IPS DF 19.7 (cell line): ENCODE measurements at regions not wholly inside any gene's neighbourhood (a gene's known extent, or its start where the extent isn't known, plus 50 kb on each side); places are given as distances from the start of the nearest gene placed in this dataset.
"Not testable (repeated sequence)": the region's sequence is repeated elsewhere in the genome, so short reads cannot be mapped to it uniquely, and the experiment has no call there.

ENCODE experiments used
- DNase-seq: peaks from one replicate; pipeline ENCODE4 v3.0.0-alpha.2; 2013; ENCODE audit warnings: low read depth, low spot score

DNA sequence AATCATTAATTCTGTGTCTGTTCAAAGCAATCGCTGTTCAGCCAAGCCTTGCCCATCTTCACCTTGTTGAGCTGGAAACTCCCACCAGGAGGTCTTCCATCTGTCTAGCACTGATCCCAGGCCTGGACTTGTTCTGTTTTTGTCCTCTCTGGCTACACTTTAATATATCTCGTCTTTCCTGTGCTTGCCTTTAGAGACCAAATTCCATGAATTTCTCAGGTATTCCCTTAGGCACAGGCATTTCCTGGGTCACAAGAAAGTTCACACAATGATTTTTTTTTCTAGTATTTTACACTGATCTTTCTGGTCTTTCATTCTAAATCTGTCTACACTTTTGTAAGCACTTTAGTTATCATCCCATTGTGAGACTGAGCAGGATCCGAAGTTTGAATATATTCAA is 116.4 kb upstream of the CCND2 start:
- DNase-seq = no peak

DNA sequence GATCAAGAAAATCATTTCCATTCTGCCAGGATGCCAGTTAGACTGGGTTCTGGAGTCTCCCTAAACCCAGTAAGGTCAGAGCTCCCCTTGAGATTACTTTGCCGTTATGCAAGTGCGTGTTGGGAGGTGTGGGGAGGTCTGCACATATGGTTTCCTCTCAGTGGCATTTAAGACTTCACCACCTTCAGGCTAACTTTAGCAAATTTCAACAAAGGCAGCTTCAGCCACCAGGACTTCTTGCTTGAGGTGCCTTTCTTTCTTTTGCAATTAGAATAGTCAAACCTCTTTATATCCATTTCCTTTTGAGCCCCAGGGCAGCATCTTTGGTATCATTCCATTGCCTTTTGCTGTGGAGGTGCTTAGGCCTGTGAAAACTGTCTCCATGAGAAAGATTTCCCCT is 117.2 kb upstream of the CCND2 start:
- DNase-seq = no peak

DNA sequence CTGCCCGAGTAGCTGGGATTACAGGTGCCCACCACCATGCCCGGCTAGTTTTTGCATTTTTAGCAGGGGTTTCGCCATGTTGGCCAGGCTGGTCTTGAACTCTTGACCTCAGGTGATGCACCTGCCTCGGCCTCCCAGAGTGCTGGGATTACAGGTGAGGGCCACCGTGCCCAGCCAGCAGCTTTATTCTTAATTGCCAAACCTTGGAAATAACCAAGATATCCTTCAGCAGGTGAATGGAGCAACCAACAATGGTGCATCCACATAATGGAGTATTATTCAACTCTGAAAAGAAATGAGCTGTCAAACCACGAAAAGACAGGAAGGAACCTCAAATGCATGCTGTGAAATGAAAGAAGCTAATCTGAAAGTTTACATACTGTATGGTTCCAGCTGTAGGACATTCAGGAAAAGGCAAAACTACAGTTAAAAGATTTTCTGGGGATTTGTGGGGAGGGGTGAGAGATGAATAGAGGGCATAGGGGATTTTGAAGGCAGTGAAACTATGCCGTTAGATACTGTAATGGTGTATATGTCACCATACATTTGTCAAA is 118.8 kb upstream of the CCND2 start:
- DNase-seq = no peak

DNA sequence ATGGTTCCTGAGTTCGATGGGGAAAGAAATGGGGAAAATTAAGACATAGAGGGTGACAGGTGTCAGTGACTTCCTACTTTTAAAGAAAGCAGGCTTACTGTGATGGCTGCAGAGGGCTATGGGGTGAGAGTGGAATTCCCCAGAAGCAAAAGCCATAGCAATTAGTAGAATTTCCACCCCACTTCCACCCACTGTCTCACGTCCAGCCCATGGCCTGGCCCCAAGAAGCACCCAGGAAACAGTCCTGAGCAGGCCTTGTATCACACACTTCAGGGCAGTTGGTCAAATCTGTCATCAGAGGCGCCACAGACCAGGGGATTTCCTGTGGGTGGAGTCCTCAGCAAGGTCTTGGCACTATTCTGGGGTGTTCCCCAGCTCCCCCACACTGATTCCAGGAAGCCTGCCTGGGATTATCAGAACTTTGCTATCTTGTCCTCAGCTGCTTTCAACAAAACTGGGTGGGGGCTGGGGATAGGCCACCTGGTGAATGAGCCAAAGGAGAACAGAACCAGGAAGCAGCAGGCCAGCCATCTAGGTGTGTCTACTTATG is 120.1 kb upstream of the CCND2 start:
- DNase-seq = no peak

DNA sequence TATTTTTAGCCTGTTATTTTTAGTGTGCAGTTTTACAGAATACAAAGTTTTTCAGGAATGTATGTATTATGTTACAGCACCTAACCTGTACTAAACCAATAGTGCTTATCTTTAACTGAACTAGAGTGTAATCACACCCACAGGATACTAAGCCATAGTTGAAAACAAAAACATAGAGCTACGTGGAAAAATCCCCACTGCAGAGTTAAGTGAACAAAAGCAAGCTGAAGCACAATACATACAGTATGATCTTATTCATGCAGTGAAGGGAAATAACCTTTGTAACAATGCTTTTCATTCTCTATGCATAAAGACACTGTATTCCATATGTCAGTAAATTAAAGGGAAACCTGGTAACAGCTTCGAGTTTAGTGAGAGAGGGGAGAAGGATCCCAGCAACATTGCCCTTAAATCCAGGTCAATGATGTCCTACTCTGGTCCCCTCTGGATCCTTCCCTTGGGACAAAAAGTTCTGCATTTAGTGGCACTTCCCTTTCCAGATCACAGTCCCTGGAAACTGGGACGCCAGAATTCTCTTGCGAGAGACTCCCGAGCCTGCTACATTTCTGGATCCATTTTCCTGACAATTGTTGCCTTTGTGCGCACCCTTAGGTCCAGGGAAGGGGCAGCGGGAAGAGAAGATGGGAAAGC is 121.3 kb upstream of the CCND2 start:
- DNase-seq = no peak

DNA sequence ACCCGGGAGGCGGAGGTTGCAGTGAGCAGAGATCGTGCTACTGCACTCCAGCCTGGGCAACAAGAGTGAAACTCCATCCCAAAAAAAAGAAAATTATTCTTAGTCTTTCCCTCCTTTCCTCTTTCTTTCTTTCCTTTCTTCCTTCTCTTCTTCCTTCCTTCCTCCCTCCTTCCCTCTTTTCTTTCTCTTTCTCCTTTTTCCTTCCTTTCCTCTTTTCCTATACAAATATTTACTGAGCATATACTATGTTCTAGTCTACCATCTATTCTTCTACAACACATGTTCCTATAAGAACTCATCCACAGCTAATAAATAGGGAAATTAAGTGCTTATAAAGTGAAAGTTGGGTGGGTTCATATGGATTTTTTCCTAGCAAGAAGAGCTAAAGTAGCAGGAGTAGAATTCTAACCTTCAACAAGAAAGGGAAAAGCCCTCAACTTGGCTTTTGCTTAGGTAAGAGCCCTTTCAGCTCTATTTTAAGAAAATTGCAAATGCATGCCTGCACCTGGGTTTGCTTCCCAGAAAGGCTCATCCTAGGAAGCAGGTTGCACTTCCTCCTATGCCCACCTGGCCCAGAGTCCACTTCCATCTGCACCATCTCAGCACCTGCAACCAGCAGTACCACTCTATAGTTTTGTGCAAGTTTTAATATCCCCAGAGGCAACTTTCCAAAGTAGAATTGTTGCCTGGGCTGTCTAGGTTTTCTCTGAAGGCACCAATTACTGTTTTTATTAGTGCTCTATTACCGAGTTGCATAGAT is 122.0 kb upstream of the CCND2 start:
- DNase-seq = no peak

DNA sequence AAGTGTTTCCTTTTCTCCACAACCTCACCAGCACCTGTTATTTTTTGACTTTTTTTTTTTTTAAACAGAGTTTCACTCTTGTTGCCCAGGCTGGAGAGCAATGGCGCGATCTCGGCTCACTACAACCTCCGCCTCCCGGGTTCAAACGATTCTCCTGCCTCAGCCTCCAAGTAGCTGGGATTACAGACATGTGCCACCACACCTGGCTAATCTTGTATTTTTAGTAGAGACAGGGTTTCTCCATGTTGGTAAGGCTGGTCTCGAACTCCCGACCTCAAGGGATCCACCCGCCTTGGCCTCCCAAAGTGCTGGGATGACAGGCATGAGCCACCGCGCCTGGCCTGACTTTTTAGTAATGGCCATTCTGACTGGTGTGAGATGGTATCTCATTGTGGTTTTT is 123.2 kb upstream of the CCND2 start:
- not testable (repeated sequence) for DNase-seq

DNA sequence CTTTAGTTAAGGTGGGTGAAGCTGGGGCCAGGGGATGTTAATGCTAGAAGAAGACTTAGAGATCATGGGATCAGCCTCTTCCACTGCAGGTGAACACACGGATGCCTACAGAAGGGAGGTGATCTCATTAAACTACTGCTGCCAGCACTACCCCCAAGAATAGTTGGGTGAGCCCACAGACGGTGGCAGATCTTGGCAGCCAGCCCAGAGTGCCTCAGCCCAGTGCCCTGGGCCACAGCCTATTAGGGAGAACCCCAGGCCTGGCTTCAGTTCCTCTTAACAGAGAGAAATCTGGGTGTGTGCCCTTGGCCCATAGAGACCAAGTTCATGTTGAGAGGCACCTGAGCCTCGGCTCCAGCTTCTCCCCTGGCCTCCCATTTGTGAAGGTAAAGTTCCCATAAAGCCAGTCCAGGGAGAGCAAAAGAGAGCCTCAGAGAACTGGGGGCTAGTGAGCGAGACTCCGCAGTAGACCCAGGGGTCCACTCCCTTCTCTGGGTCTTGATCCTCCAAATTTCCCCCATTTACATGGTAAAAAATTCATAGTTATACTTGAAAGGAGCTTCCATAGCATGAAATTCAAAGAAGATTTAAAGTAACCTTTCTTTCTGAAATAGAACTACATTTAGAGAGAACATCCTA is 125.0 kb upstream of the CCND2 start:
- no peak for DNase-seq

DNA sequence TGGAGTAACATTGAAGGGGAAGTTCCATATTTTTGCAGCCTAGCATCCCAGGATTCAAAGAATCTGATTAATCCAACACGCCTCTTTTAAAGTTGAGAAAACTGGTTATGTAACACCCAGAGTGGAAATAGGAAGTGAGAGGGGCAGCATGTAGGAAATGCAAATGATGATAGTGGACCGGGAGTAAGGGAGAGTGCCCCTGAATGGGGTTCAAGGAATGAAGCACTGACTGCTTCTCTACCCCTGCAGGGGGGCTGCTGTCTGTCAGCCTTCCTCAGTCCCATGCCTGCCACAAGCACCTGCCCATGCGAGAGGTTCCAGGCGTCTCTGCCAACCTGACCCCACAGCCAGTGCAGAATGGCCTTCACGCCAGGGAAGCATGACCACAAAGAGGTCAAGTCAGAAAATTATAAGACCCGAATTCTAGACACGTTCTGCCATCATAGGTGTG is 126.5 kb upstream of the CCND2 start:
- no peak for DNase-seq

DNA sequence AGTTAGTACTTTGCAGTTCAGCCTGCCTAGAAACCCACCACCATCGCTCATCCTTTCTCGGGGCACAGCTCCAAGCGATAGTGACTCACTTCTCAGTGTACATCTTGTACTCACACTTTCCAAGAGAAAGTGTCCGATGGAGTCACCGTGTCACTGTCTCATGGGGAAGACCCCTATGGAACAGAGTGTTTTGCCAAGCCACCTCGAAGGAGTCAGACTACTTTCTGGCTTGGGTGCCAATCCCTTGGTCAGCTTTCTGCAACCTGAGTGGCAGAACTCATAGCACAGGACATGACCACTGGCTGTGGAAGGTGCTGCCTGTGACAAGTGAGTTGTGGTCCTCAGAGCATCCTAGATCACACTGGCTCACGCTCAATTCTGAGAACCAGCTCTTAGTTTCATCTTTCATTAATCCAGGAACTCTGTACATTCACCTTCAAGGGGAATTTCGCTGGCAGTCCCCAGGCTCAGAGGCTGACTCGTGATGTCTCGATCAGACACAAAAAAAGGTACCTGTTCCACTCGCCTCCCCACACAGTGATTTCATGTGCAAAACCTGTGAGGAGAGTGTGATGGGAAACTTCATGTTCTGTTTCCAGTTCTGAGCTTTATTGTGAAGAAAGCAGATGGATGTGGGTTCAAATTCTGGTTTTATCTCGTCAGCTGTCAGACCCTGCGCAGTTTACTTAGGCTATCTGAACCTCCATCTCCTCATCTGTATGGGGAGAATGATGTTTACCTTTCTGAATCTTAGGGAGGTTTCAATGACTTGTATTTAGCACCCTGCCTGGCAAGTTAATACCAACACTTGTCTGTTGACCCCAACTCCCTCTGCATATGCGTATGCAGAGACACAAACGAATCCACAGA is 127.3 kb upstream of the CCND2 start:
- no peak for DNase-seq

DNA sequence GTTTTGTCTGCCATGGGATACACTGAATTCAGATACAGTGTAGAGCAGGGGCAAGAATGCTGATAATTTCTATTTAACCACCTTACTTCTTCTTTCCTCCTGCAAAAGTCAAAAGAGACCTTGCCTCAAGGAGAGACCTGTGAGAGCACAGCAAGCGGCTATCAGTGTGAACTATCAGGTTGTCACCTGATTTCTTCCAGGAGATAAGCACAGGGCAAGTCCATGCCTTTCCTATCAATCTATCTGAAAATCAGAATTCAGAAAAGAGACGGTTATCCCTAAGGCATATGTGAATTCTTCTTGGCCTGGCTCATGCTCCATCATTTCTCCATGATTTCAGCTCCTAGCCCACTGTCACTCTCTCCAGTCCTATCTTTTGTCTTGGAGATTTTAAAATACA is 128.9 kb upstream of the CCND2 start:
- DNase-seq = no peak

DNA sequence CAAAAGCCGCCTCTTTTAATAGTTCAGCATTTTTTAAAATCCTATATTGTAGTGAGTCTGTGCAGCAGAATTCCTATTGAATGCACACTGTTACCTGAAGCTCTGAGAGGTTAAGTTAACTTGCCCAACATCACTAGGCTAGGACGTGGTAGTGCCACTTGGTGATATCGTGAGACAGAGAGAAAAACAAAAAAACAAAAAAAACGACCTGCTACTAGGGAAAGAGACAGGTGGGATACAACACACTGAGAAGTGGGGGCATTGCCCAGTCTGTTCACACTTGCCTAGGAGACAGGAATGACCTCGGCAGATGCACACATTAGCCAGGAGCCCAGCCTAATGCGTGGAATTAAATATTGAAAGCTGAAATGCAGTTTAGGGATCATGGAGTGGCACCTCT is 129.7 kb upstream of the CCND2 start:
- DNase-seq = no peak

DNA sequence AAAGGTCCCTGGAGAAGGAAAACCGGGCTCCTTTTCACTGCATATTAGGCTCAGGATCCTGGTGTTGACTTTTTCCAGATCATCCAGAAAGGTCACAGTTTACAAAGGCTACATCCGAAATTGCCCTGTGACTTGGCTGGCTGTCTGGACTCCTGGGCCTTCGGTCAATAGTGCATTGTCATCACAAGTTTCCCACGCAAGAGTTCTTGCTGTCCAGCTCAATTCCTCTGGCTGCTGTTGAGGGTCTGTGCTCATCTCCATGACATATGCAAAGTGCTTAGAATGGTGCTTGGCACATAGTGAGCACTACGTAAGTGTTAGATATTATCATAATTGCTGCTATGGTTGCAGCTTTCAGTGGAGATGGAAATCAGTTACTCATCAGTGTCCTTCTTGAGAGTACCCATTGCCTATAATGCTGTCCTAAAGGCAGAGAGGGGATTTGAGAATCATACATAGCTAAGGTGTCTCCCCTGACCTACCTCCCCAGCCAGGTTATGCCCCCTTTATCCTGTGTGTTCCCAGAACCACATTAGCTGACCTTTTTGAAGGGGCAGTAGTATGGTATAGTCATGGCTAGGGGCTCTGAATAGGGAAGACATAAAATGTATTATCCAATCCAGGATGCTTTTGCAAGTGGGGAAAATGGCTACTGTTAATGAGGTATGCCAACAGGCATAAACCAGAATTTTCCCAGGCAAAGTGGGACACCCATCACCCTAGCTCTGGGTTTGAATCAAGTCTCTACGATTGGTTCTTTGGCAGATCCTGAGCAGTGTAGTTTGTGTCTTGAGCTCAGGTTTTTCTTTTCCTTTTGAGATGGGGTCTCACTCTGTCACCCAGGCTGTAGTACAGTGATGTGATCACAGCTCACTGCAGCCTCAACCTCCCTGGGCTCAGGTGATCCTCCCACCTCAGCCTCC is 132.0 kb upstream of the CCND2 start:
- DNase-seq = no peak

DNA sequence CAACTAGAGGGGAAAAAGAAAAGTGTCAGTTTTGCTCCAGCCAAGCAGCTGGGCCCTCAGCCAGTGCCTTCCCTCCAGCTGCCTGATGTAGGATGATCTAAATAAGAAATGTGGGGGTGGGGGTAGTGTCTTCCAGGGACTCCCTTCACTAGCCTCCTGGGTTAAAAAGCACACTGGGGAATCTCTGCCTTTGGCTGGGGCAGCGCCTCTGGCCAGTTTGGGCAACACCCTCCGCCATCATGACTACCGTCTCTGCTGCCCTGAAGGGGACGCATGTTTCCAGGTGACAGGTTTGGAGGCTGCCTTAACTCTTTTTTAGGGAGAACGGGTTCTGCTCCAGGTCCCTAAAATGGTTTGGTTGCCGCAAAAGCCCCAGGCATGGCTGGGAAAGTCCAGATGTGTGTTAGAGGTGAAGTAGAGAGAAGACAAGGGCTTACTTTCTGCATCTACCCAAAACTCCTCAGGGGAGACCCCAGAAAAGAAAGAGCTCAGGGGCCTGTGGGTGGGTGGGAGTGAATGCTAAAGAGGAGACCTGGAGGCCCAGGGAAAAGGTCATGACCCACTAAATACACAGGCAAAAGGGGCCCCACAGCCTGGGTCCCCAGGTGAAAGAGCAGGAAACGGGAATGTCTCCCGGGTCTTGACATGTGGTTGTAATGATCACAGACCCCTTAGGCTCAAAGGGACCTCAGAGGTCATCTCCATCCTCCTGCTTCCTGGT is 132.8 kb upstream of the CCND2 start:
- no peak for DNase-seq

DNA sequence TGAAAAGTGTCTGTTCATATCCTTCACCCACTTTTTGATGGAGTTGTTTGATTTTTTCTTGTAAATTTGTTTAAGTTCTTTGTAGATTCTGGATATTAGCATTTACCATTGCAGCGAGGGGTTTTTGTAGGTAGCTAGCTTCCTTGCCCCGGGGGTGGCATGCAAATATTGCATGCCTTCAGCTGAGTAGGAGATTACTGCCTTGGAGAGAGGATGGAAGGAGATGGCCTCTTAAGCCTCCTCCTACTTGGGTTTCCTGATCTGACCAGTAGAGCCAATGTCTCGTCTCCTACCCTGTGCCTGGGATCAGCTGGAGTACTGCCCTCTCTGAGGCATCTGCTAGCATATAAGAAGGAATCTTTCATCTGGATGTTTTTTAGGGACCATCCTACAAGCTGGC is 134.4 kb upstream of the CCND2 start:
- no peak for DNase-seq

DNA sequence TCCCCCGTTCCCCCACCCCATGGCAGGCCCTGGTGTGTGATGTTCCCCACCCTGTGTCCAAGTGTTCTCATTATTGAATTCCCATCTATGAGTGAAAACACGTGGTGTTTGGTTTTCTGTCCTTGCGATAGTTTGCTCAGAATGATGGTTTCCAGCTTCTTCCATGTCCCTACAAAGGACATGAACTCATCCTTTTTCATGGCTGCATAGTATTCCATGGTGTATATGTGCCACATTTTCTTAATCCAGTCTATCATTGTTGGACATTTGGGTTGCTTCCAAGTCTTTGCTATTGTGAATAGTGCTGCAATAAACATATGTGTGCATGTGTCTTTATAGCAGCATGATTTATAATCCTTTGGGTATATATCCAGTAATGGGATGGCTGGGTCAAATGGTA is 135.0 kb upstream of the CCND2 start:
- DNase-seq = not testable (repeated sequence)

DNA sequence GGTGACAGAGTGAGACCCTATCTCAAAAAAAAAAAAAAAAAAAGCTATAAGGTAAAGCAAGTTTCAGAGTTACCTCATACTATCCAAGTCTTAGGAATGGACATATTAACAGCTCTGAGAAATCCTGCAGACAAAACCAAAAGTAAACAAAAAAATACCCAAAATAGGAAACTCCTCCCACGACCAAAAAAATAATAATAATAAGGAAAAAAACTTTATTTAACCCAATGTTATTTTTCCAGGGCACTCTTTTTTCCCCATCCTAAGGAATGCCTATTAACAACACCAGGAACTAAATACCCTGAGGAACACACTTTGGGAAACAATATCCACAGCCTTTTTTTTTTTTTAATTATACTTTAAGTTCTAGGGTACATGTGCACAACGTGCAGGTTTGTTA is 135.5 kb upstream of the CCND2 start:
- DNase-seq = no peak

DNA sequence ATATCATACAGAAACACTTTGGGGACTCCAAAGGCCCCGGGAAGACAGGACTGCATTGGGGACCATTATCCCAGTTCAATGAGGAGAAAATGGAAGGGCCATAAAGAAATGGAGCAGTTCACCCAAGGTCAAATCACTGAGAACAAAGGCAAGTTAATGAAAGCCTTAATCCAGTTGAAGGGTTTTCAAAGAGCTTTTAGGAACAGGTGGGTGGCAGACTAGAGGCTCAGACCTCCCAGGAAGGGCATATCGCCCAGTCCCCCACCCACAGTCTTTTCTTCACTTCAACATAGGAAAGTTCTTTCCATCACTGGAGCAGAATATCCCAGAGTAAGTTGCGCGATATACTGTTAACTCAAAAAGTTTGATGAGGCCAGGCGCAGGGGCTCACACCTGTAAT is 136.1 kb upstream of the CCND2 start:
- no peak for DNase-seq

DNA sequence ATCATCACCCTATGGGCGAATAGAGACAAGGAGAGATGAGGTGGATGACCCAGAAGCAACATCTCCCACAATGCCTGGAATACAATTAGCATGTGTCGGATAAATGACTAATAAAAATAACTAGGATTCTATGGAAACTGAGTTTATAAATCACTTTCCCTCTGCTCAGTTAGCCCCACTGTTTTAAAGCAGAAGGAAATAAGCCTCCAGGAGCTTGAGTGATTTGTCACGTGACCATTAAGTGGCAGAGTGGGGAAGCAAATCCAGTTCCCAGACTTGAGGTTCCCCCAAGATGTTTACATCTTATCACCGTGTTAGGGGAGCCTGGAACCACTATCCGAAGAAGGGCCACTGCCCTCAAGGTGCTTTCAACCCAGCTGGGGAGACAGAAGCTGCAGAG is 136.5 kb upstream of the CCND2 start:
- no peak for DNase-seq
